Lower leg skin (tissue), 3 donors: ENCODE measurements at regions not wholly inside any gene's neighbourhood (a gene's known extent, or its start where the extent isn't known, plus 50 kb on each side); places are given as distances from the start of the nearest gene placed in this dataset.

Experiments used
- CTCF ChIP-seq, 3 donors: fragments of 450-650 bp; IDR thresholded peaks; one replicate each; pipeline ENCODE4 v1.5.1; 2016; ENCODE audit warnings: antibody characterized with exemption in 3 of 3, mild to moderate bottlenecking in 3 of 3, moderate library complexity in 2 of 3
- POLR2A ChIP-seq, 2 donors: fragments of 450-650 bp; IDR thresholded peaks; one replicate each; pipeline ENCODE4 v1.6.1; 2016 to 2017; ENCODE audit warnings: antibody characterized with exemption in 2 of 2, mild to moderate bottlenecking in 1 of 2, moderate library complexity in 1 of 2

GRCh38 chr2:172288603-172289002 lies 138.8 kb upstream of the ITGA6 start:
- TF ChIP-seq POLR2A (IDR thresholded peaks at IDR 0.05), result no peak
- TF ChIP-seq CTCF (IDR thresholded peaks at IDR 0.05), result no peak
